ENCODE measurements at regions not wholly inside any gene's neighbourhood (a gene's known extent, or its start where the extent isn't known, plus 50 kb on each side); places are given as distances from the start of the nearest gene placed in this dataset.

GRCh38 chr7:54416678-54417077 is 125.5 kb upstream of the VSTM2A start:
- Histone ChIP-seq H3K27ac (ENCODE audit: insufficient read depth, low read length) (no peak overlapping the region), H3K18ac (ENCODE audit: low read depth, low read length) (no peak overlapping the region), H4K8ac (ENCODE audit: low read depth in 2 of 2, low read length in 2 of 2) (no peak overlapping the region), H2BK20ac (ENCODE audit: low read depth, low read length) (no peak overlapping the region), H2AK5ac (ENCODE audit: low read depth, low read length) (no peak overlapping the region), H4K5ac (ENCODE audit: low read depth, low read length) (no peak overlapping the region), H3K4me3 (ENCODE audit: insufficient read depth, low read depth, low read length) (no peak overlapping the region), H2BK5ac (ENCODE audit: low read depth, low read length, poor library complexity, severe bottlenecking) (no peak overlapping the region), H3K14ac (replicated peaks; ENCODE audit: low read depth, low read length) (no peak overlapping the region), H3K4me2 (ENCODE audit: low read depth, low read length) (no peak overlapping the region), H3K9me1 (ENCODE audit: insufficient read depth, low read length) (no peaks in the 10 kb centered on the region), H3K27me3 (ENCODE audit: control insufficient read depth, insufficient read depth, low read length) (no peaks in the 10 kb centered on the region), H4K20me1 (ENCODE audit: insufficient read depth, low read length) (no peaks in the 10 kb centered on the region), H3K23ac (ENCODE audit: low read depth, low read length) (no peak overlapping the region), H4K91ac (ENCODE audit: insufficient read depth, low read depth, low read length) (no peak overlapping the region), H2BK120ac (ENCODE audit: low read depth, low read length) (no peak overlapping the region), H3K4ac (ENCODE audit: low read depth, low read length) (no peak overlapping the region), H3K4me1 (ENCODE audit: control insufficient read depth, insufficient read depth, low read length) (no peaks in the 10 kb centered on the region), H3K9me3 (ENCODE audit: control insufficient read depth, insufficient read depth, low read length) (peaks cover 2% of the 10 kb centered on the region; the same call in 1 of the 2 replicates), H2AK9ac (replicated peaks; ENCODE audit: low read depth, low read length, poor library complexity) (no peak overlapping the region), H2AFZ (replicated peaks; ENCODE audit: low read length, poor library complexity) (no peak overlapping the region), H3K9ac (ENCODE audit: low read depth, low read length) (no peak overlapping the region), H3K56ac (ENCODE audit: extremely low read depth, insufficient read depth, low read length) (no peak overlapping the region), H3K79me1 (ENCODE audit: low read depth in 1 of 2, low read length in 2 of 2) (no peaks in the 10 kb centered on the region), H3K36me3 (ENCODE audit: control insufficient read depth, insufficient read depth, low read length) (no peaks in the 10 kb centered on the region), H2BK15ac (ENCODE audit: low read depth, low read length) (no peak overlapping the region)
- no CpG with 5 or more reads among the region's 3 CpGs for WGBS, 2 experiments (ENCODE audit: extremely low coverage in 2 of 2, insufficient read length in 1 of 2)
- ATAC-seq (ENCODE audit: low read depth) (no peak), DNase-seq (no peak)
- TF ChIP-seq BHLHE40 (IDR thresholded peaks at IDR 0.05; ENCODE audit: low read depth, low read length) (no peak), CEBPB (IDR thresholded peaks at IDR 0.05; ENCODE audit: low read depth, low read length) (no peak), RAD21 (IDR thresholded peaks at IDR 0.05; ENCODE audit: low read length) (no peak)
- intact Hi-C loops (cut with micrococcal nuclease), result no loop called here
- in situ Hi-C loops (cut with MboI; ENCODE audit: low sequenced_read_pairs), result no loop called here
- POLR2A ChIA-PET (ENCODE audit: unreplicated experiment), result no interaction called here
- CTCF ChIA-PET, result no interaction called here
- dilution Hi-C loops (cut with HindIII; ENCODE audit: low sequenced_read_pairs, unreplicated experiment), result no loop called here
- no TSS peak for BruUV-seq (replicated peaks)
